WTC11 (cell line): ENCODE measurements at regions not wholly inside any gene's neighbourhood (a gene's known extent, or its start where the extent isn't known, plus 50 kb on each side); places are given as distances from the start of the nearest gene placed in this dataset.

Experiments
- FOXJ3 ChIP-seq: sonication (generic); formaldehyde crosslinking; IDR thresholded peaks from 2 replicates; pipeline ENCODE4 v1.9.0; 2021; ENCODE audit warnings: missing genetic modification reagents, mild to moderate bottlenecking, borderline replicate concordance
- TF ChIP-seq, protein P1 (sequence below): fragments of 200-600 bp; IDR thresholded peaks from 2 replicates; pipeline ENCODE4 v1.8.0; 2022; ENCODE audit warnings: antibody characterized with exemption

GRCh38 chr2:14750433-14750832, 117.9 kb downstream of the LRATD1 start:
- TF ChIP-seq, protein P1, sequence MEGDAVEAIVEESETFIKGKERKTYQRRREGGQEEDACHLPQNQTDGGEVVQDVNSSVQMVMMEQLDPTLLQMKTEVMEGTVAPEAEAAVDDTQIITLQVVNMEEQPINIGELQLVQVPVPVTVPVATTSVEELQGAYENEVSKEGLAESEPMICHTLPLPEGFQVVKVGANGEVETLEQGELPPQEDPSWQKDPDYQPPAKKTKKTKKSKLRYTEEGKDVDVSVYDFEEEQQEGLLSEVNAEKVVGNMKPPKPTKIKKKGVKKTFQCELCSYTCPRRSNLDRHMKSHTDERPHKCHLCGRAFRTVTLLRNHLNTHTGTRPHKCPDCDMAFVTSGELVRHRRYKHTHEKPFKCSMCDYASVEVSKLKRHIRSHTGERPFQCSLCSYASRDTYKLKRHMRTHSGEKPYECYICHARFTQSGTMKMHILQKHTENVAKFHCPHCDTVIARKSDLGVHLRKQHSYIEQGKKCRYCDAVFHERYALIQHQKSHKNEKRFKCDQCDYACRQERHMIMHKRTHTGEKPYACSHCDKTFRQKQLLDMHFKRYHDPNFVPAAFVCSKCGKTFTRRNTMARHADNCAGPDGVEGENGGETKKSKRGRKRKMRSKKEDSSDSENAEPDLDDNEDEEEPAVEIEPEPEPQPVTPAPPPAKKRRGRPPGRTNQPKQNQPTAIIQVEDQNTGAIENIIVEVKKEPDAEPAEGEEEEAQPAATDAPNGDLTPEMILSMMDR: no peak
- no peak for TF ChIP-seq FOXJ3 (CRISPR knock-in tag)
